Hematopoietic multipotent progenitor cell (in vitro differentiated cells): ENCODE measurements at regions not wholly inside any gene's neighbourhood (a gene's known extent, or its start where the extent isn't known, plus 50 kb on each side); places are given as distances from the start of the nearest gene placed in this dataset.

ENCODE experiments used
- DNase-seq, 3 donors: peaks; one replicate each; pipeline ENCODE4 v3.0.0-alpha.2; 2011 to 2015; ENCODE audit warnings: low read depth in 2 of 3, low spot score in 2 of 3

DNA sequence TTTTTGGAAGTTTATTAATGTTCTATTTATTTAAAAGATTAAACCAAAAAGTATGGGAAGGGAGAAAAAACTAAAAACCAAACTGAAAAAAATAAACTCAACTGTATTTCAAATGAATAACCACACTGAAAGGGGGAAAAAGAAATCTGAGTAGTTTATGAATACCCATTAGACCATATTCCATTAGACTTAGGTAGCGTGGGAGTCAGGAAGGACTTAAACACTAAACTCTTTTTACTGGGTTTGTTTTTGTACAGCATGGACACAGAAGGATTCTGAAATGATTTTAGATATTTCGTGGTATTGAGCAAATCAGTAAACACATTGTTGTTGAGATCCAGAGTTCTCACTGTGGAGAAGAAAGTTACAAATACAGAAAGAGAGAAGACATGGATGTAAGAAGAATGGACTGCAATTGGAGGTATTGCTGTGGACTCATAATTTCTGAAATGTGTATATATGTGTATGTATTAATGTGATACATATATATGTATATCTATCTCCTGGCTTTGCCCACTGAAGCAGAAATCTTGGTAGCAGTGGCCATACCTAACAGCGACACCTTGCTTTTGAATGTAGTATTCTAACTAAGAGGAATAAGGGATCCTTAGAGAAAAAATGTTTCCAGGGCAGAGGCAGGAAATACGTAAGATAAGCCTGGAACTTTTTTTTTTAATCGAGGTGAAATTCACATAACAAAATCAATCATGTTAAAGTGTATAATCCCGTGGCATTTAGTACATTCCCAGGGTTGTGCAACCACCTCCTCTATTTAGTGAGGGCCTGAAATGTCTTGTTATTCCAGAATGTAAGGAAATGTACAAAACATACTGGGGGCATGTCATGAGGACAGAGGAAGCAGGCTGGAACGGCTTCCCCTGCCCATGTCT is 228.8 kb downstream of the SMARCA2 start:
- no peak for DNase-seq

DNA sequence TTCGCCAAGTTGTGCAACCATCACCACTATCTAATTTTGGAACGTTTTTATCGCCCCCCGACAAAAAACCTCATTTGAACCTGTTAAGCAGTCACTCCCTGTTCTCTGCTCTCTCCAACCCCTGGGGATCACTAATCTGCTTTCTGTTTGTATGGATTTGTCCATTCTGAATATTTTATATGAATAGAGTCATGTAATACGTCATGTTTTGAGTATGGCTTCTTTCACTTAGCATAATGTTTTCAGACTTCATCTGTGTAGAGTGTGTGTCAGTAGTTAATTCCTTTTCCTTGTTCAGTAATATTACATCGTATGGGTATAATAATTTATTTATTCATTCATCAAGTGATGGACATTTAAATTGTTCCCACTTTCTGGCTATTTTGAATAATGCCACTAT is 232.2 kb downstream of the SMARCA2 start:
- no peak for DNase-seq

DNA sequence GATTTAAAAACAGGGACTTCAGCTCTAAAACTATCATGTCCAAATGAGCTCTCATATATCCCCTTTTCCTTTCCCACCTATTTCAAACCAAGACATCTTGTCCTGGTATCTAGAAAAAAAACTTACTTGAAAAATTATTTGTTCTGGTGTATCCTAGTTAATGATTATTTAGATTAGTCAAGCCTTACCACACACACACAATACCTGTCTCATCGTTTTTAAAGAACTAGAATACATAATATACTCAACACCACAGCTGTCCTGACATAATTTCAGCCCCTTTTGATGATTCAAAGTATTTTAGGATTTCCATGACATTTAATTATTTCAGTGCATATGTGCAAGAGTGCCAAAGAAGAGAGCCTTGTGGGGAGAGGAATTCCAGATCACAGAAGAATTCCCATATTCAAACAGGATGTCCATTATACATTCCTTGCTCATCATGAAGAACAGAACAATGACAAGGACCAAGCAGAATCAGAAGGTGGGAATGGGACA is 233.7 kb downstream of the SMARCA2 start:
- DNase-seq: no peak

DNA sequence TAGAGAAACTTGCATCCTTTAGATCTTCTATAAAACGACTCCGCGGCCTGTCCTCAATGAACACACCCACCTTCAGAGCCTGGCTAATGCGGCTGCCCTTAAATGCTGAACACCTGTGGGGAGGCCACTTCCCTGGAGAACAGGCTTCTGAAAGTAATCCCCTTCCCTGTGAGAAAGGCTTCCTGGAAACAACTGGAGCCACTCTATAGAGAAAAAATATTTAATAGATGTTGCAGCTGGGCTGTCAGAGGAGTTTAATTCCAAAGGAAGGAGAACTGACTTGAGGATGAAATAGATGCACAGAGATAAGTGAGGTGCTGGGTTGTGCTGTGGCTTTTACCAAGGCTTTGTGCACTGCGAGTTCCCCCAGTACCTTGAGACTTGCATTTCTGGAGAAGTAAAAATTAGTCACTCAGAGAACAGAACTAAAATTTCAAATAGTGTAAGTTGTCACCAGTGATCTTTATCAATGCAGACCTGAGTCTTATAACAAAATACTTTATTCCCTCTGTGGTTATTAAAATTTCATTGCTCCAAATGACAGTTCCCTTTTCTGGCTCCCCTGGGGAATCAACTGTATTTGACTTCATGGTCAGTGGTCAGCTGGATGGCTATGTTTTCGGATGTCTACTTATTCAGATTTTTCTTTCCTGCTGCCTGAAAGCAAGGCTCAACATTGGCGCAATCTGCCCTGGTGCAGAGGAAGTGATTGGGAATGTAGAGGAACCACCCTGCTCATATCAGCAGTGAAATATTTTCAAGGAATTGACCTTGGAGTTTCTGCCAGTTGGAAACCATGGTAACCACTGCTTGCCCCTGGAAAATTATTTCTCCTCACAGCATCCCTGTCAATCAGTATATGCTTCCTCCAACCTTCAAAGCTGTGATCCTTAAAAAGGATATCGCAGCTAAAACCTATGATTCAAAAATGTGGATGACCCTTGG is 238.8 kb downstream of the SMARCA2 start:
- DNase-seq: no peak

DNA sequence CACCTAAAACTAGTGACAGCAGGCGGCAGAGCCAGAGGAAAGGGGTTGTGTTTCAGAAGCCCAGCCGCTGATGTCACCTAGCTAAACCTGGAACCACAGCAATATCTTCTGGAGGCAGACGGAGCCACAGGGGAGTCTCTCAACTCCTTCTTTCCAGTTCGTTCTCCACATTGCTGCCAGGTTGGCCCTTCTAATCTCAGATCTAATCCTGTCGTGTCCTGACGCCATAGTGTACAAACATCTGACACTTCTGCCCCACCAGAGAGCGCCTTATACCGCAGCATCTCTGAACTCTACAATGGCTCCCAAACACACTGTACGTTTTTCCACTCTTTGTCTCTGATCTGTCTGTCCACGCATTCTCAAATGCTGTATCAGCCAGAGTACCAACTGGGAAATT is 240.0 kb downstream of the SMARCA2 start:
- DNase-seq: no peak

DNA sequence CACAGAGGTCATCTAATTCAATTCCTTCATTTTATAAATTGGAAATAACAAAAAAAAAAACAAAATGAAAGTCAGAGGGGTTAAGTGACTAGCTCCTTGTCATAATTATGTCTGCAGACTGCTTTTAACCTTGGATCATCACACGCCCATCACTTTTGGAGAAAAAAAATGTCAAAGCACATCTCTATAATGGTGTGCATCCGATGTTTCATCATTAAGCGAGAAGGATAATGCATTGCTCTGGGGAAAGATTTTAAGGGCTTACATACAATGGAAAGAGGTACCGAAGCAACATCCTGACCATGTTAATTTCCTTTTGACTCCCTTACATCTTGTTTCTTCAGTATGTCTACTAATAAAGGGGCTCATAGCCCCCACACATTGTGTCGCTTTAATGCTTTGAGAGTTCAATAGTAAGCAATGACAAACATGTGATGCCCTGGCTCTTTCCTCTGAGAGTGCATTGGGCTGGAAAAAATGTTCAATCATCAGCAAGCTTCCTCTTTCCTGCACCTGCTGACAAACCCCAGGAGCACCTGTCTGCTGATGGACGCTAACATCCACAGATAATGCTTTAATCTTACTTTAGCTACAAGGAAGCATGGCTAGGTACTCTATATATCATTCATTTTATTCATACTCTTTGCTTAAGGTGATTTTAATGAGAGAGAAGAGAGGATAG is 242.2 kb downstream of the SMARCA2 start:
- DNase-seq: peak in 1 of 3 donors; percentile 11

DNA sequence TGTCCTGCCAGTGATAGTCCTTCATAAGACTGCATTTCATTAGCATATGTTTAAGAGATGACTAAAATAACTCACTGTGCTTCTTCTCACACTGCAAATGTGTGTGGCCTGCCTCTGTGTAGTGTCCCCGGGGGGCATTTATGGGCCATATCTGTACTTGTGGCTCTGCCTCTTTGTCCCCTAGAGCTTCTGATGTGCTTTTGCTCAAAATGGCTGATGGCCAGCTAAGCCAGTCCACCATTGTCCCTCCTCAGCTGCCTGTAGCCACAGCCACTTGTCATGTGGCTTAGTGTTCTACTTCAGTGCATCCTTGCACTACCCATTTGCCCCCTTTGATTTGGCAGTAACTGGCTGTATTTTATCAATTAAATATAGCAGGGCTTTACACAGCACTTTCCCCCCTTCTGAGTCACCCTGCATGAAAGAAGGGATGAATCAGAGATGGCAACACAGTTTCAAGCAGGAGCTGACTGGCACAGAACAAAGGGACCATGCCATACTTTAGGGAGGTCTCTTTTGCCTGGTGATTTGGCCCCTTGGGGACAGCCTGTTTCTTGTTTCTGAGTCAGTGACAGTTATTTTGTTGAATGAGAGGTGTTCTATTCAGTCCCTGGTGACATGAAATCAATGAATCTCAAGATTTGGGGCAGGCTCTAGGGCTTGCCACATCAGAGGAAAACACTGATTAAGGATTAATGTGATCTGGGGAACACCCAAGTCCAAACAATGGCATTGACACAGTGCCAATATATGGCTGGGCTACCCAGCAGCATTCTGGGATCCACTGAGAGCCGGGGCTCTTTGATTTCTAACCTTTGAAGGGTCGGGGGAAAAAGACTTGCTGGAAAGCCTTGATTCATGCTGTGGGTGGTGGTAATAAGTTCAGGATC is 245.5 kb downstream of the SMARCA2 start:
- DNase-seq: no peak

DNA sequence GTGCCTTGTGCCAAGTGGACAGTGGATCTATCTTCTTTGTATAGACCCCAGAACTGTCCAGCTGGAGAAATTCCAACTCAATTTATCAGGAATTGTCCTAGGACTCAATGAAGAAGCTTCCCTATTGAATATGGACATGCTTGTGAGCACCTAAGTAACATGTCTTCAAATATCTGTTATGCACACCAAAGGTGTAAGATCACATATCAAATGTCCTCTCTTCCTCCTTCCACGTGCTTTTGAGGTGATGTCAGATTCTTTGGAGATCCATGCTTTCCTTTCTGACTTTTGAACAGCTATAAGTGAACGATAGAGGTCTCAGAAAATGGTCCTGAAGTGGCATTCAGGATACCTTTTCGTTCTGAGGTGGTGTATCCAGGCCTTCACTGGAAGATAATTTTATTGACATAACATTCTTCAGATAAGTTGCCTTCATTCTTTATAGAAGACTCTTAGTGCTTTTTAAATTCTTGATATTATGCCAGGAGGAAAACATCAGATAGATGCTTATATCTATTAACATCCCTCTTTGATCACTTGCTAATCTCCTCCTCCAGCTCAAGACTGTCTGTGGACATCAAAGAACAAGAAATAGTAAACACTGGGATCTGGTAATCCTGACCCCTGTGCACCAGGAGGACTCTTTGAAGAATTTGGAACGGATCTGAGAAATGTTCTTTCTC is 246.4 kb downstream of the SMARCA2 start:
- no peak for DNase-seq

DNA sequence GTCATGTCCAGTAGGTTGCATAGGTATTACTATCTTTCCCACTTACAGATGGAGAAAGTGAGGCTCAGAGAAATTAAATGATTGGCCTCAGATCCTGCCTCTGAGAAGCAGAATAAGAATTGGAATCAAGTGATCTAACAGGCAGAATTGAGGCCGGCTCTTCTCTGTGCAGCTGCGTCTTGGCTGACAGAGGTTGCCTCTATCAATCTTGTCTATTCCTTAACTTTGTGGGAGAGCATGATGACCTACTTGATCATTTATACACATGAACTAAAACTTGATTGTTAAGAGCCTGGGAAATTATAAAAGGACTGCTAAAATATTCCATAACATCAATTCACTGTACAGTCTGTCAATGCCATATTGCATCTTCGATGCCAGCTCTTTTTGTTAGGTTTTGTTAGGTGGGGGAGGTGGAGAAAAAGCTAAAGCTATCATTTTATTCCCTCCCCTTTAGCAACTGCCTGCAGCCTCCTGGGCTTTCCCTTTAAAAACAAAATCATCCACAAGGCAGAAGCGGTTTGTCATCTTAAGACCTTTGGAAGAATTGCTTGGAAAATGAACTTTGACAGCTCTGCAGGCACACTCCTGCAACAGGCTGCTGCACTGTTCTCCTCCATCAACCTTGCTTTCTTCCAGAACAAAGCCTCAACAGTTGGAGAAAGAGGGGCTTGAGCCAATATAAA is 247.4 kb downstream of the SMARCA2 start:
- DNase-seq: no peak

DNA sequence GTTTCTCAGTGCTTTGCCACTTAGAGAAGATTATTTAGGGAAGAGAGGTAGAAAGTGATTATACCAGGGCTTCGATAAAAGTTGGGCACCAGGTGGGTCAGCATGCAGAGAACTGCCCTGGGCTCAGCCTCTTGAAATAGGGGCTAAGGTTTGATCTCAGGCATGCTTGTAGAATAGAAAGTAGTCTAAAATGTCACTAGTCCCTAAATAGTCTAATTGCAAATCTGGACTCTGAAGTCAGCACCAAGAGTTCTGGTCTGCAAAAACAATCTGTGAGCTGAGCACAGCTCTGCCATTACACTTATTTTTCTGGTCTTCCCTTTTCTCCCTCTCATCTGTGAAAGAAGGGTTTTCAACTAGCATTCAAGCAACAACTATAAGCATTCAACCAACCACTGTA is 248.0 kb downstream of the SMARCA2 start:
- DNase-seq: no peak

DNA sequence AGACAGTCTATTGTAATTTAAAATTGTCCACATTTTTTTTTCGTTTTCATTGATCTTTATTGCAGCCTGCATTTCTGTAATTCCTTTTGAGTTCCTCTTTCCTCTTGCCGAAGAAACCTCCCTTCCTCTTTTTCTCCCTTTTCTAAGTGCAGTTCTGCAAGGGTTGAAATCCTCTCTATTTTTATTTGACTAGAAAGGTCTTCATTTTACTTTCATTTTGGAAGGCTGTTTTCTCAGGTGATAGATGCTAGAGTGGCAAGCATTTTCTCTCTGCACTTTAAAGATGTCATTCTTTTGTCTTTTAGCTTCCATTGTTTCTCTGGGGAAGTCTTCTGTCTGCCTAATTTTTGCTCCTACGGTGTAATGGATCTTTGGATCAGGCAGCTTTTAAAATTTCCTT is 248.5 kb downstream of the SMARCA2 start:
- DNase-seq: peak in 1 of 3 donors; percentile 50

DNA sequence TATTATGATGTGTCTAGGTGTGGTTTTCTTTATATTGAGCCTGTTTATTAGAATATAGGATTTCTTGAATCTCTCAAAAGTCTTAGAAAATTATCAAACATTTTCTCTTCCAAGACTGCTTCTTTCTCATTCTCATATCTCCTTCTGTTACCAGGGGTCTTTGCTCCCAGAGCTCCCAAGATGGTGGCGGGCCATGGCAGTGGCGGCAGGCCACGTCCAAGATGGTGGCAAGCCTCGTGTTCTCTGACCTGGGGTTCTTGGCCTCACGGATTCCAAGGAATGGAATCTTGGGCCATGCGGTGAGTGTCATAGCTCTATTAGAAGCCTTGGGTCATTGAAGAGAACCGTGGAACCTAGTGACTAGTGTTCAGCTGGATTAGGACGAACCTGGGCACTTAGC is 248.9 kb downstream of the SMARCA2 start:
- no peak for DNase-seq

DNA sequence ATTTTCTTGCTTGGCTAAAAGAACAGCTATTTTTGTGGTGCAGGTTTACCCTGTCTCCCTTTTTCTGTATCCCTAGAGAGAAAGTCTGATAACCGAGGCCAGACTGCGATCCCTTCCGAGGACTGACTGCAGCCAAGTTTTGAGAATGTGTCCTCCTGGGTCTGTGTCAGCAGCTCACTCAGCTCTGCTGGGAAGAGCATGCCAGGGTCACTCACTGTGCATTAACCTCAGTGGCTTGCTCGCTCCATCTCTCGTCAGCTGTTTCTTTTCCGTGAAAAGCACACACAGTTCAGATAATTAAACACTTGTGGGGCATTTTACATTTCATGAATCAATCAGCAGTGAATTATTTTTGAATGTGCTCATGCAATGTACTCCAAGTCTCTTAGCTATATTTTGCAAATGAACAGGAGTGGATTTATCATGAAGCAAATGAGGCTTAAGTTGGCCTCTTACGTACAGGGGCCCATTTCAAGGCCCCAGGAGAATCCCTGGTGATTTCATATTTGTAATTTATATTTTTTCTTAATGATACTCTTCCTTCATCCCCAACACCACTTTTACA is 252.1 kb downstream of the SMARCA2 start:
- no peak for DNase-seq

DNA sequence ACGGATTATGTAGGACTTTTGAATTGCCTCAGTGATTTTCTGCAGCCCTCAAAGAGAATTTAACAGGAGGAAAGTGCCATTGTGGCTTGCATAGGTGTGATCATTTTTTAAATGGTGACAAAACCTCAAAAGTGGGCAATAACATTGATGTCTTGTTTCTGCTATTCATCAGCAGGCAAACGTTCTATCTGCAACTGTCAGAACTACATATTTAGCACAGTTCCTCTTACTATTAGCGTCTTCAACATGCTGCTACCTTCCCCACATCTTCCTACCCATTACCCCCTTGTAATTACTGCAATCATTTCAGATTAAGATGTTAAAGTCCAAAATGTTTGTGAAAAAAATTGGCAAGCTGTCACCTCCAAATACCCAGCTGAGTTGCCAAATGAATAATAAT is 254.6 kb downstream of the SMARCA2 start:
- no peak for DNase-seq

DNA sequence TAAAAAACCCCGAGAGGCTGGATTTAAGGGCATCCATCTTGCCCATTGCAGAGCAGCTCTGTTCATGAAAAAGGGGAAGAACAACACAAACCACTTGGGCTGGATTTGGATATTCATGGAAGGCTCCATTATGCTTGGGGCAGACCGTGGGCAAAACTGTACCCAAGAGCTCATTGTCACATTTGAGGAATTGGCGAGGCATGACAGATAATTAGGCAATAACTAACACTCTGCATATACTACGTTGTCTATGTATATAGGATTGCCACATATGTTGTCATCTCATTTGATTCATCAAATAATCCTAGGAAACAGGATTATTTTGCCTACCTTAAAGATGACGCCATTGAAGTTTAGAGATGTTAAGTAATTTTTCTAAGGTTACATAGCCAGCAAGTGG is 255.4 kb downstream of the SMARCA2 start:
- DNase-seq: no peak

DNA sequence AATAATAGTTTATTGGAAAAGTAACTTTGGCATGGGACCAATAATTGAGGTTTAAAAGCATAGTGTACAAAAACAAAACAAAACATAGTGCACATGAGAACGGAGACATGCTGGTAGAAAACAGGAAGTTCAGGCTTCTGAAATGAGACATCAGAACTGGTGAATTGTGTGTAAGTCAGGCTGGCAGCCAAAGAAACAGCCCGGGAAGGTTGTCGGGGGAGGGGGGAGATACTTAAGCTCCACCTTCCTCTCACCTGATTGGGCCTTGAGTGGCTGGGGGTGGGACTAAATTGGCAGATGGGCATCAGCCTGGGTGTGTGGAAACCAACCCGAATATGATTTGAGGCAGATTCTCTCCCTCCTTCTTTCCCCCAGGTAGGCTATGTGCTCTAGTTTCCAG is 256.3 kb downstream of the SMARCA2 start:
- DNase-seq: peak in 2 of 3 donors; percentile 18 to 49

DNA sequence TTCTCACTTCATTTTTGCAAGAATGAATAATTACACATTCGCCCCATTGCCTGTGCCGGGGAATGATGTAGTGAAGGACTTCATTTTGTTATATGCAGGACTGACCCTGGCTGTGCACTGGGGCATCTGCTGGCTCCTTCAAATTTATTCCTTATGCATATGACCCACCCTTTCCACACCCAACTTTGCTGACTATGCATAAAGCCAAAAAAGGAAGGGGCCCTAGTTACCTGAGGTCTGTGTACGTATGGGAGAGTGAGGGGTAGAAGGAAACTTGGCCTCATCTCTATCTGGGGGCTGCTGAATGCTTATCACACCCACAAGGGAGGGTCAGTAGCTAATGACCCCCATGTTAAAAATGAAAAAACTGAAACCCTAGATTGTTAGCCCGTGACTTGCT is 259.6 kb downstream of the SMARCA2 start:
- no peak for DNase-seq

DNA sequence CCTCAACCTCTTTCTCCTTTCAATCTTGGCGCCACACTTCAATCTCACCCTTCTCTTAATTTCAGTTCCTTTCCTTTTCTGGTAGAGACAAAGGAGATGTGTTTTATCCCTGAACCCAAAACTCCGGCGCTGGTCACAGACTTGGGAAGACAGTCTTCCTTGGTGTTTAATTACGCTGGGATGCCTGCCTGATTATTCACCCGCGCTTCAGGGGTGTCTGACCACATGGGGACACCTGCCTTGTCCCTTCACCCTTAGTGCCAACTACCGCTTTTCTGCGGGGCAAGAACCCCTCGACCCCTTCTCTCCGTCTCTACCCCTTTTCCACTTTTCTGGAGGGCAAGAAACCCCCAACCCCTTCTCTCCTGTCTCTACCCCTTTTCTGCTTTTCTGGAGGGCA is 261.1 kb downstream of the SMARCA2 start:
- DNase-seq: no peak
